HG02571 (cell line): ENCODE measurements at regions not wholly inside any gene's neighbourhood (a gene's known extent, or its start where the extent isn't known, plus 50 kb on each side); places are given as distances from the start of the nearest gene placed in this dataset.

ENCODE experiments used
- ATAC-seq: cut with Tn5 transposase; IDR thresholded peaks from one replicate; pipeline ENCODE4 v1.9.1; 2021; ENCODE audit warnings: mild to moderate bottlenecking, moderate library complexity; ENCODE audit not compliant: unreplicated experiment

DNA sequence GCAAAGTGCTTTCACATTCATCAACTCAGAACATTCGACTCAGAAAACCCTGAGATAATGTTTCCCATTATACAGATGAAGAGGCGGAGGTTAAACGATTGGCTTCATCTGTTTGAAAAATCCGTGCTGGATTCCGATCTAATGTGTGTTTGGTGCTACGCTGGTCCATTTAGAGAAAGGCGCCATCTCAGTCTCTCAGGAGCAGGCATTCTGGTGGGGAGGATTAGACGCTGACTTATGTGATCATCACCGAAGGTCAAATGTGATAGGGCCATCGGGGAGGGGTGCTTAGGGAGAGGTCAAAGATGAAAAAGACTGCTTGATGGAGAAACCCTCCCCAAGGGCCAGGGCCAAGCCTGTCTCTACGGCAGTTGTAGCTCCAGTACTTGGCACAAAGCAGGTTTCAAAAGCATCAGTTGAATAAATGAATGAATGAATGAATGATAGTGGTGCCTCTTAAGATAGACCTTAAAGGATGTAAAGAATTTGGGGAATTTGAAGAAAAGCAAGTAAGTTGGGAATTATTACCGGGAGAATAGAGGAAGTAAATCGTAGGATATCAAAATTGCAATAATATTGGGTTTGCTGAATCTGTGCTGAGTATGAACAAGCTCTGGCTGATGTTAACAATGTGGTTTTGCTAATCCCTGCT lies 160.6 kb upstream of the SHB start:
- no peak for ATAC-seq

DNA sequence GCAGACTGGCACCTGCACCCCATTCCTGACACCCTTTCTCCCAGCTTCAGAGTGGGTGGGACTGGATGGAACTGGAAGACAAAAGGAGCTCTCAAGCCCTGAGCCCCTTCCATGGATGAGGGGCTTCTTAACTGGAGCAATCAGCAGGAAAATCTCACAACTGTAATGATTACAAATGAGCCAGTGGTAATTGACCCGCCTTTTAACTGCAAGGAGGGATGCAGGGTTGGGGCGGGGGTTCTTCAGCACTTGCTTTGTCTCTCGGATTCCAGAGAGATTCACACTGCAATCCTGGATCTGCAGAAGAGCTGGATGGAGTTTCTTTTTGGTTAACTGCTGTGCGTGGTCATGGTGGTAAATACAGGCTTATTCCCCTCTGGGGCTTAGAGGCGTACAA lies 160.1 kb upstream of the SHB start:
- no peak for ATAC-seq

DNA sequence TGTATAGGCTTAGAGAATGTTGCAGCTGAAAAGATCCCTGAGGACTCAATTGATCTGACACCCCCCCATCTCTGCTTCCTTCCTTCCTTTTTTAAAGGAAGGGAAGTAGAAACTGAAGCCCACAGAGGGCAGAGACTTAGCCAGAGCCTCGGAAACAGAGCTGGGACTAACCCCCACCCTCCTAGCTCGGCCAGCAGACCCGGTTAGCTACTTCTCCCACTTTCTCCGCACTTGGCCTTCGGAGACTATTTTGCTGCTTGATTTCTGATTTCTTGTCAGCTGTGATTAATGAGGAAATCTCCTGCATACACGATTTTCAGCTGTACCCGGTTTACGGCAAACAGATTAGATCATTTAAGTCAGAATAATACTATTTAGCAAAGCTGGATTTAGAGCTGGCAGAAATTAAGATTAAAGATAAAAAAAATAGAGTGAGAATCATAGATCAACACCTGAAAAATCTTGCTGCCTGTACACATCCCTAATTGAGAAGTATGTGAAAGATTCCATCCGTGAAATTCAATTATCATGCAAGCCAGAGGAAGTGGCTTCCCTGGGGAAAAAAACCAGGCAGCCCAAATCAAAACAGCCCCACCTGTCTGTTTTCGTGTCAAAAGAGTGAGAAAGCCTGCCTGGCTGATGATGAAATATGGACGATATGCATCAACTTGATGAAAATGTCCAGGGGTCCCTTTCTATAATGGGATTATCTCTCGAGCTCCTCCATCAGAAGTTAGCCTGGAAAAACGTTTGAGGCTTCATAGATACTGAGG lies 159.5 kb upstream of the SHB start:
- ATAC-seq = no peak

DNA sequence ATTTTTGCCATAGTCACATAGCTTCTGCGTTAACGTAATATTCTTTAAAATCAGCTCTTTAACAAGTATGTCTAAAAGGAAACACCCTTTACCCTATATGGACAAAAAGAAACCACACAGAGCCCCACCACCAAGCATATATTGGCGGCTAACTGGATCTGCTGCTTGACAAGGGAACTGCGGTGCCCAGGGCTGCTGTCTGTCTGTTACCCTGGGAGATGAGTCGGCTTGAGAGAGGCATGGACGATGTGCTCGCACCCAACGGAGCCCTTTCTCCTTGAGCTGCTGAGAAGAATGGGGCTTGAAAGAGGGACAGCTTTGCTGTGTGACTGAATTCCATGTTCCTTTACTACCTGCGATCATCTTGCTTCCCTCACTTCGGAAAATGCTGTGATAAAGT lies 158.6 kb upstream of the SHB start:
- ATAC-seq = no peak

DNA sequence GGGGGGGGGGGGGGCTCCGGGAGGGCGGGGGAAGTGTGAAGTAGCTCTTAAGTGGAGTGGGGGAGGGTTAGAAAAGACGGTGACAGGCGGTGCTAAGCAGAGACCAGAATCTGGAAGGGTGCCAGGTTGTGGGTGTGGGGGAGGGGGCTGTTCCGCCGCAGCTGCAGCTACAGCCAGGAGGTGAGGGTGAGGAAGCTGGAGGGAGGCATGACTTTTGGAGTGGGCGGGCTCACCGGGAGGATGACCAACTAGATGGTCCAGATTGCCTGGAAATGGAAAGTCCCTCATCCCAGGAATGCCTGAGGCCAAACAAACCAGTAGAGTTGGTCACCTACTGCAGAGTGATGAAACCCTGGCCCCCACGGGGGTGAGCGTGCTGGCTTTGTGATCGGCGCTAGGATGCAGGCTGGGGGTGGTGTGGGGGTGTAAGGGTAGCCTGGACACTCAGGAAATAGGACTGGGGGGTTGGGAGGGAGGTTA lies 158.1 kb upstream of the SHB start:
- no peak for ATAC-seq

DNA sequence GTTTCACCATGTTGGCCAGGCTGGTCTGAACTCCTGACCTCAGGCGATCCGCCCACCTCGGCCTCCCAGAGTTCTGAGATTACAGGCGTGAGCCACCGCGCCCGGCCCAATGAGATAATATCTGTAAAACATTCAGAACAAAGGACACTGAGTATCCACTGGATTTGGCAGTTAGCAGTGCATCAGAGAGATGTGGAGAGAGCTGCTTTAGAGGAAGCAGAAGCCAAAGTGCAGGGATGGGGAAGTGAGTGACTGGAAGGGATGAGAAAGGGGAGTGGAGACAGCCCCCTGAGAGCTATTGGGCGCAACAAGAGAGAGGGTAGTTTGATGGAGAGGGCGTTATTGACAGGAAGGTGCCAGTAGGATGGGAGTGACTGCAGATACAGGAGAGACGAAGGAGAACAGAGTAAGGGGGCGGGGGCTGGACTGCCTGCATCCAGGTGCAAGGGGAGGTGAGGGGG lies 157.5 kb upstream of the SHB start:
- ATAC-seq = no peak

DNA sequence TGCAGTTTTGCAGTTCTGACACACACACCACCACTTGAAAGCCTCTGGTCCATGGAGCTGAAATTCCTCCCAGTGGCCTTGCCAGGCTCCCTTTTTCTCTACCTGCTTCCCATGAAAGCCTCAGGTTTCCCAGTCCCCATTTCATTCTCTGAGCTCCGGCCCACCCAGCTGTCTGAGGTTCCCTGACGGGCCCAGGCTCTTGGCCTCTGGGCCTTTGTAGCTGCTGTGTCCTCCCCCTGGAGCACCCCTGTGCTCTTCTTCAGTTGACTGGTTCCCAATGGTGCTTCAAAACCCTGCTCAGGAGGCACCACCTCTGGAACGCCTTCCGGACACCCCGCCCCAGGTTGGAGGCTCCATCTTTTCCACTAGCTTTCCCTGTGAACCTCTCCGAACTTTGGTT lies 155.9 kb upstream of the SHB start:
- no peak for ATAC-seq

DNA sequence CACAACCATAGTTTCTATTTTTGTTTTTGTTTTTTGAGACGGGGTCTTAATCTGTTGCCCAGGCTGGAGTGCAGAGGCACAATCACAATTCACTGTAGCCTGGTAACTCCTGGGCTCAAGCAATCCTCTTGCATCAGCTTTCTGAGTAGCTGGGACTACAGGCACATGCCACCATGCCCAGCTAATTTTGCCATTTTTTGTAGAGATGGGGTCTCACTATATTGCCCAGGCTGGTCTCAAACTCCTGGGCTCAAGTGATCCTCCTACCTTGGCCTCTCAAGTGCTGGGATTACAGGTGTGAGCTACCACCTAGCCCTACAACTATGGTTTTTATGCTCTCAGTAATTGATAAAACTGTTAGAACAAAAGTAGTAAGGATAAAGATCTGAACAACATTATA lies 147.5 kb upstream of the SHB start:
- ATAC-seq = no peak

DNA sequence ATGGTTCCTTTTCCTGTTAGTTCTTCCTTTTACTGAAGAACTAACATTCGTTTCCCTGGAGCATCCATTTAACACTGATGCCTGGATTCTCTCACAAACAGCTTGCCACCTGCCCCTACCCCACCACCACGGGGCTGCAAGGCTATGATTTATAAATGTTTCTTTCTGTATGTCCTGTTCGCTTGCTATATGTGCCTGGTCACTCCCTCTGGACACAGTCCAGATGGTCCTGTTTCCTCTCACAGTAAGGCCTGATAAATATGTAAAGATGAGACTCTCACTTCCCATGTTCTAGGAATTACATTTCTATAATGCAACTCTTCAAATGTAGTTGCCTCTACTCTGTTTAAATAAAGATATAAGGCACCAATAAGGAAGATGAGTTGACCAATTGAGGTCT lies 146.4 kb upstream of the SHB start:
- ATAC-seq = no peak

DNA sequence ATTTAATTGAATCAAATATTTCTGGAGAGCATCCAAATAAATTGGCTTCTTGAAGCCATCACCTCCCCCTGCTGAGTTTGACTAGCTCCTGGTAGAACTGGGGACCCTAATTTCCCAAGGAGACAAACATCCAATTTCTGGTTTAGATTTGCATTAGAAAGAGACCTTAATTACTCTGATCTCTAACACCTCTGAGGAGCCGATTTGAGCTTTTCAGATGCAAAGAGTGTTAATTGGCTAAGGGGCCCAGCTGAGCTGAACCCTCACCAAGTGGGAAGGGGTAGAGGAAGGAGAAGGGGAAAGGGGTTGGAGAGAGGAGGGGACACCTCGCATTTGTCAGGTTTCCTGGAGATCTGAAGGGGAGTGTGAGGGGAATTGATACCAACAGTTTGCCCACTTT lies 145.4 kb upstream of the SHB start:
- ATAC-seq = no peak

DNA sequence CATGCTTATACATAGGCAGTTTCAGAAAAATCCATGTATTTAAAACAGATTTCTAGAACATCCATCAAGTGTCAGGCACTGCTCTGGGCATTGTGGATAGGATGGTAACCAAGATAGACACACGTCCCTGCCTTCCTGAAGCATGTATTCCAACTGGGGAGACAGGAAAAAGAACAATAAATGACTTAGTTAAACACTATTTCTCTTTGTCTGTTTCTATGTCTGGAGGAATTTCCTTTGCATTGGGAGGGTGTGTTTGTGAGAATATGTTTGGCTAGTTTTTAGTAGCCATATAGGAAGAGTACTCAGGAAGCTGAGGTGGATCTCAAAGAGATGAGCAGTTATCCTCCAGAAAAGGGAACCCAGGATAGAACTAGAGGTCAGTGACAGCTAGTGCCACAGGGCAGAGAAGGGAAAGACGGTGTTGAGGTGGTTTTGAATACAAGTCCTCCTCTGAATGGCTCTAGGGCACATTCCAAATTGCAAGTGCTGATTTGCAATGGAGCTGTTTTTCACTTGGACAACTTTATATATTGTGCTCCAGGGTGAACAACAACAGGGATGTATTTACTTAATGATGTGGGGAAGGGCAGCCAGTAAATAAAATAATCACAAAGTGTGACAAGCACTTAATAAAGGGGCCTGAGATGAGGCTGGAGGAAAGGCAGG lies 144.7 kb upstream of the SHB start:
- no peak for ATAC-seq

DNA sequence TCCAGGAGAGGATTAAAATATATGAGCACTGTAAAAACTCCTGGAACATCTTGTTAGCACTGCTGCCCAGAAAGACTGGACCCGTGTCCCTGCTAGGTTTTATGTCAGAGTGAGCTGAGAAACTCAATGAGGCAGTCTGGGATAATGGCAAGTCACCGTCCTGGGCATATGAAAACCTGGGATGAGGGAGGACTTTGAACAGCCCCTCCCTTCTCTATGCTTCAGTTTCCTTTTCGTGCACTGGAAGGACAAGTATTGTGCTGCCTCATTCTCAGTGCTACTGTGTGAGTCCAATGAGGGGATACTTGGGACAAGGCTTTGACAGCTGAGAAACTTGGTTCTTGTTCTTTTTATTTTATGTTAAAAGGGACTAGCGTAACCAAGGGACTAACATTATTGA lies 143.0 kb upstream of the SHB start:
- no peak for ATAC-seq

DNA sequence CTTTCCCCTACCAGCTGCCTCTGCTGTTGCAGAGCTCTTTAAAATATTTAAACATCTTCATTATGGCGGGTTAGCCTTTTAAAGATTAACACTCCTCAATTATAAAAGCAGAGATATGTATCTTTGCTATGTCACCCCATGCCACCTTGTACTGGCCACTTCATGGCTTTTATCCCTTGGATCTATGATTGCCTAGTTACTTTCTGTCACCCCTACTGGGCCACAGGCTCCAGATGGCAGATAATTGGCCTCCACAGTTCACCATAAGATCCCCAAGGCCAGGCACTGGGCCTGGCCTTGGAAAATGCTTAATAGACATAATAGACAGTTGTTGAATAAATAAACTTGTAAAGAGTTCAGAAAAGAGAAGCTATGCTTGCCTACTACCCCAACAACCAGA lies 142.0 kb upstream of the SHB start:
- no peak for ATAC-seq

DNA sequence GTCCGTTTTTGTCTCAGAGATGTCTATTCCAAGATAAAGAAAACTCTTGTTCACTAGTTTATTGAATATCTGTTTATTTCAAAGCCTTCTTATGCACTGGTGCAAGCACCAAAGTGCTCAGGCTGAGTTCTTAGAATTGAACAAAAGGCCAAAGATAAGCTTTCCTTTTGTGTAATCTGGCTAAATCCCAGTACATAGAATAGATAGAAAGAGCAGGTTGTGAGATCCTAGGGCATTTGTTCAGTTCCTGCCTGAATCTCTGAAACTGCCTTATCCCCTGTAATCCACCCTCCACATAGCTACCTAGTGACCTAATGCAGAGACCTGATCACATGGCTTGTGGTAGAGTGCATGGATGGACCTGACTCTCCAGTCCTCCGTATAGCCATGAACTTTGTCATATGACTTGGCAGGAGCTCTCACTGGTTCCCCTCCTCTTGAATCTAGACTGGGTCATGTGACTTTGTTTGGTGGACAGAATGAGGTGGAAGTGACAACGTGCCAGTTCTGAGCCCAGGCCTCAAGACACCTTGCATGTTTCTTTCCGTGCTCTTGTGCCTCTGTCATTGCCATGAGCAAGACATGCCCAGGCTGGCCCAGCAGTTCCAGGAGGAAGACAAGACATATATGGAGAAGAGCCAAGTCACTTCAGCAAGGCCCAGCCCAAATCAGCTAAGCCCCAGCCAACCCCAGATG lies 139.3 kb upstream of the SHB start:
- no peak for ATAC-seq

DNA sequence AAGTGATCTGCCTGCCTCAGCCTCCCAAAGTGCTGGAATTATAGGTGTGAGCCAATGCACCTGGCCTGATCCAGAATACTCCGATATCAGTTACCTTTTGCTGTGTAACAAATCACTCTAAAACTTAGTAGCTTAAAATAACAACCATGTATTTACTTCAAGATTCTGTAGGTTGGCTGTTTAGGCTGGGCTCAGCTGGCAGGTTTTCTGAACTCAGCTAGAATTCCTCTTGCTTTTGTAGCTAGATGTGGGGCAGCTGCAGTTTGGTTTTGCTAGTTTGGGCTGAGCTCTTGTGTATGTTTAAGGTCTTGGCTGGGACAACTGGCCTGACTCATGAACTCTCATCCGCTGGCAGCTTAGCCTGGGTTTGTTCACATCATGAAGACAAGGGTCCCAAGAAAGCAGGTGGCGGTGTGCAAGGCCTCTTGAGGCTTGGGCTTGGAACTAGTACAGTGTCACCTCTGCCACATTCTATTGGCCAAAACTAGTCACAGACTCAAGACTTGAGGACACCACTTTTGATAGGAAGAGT lies 138.3 kb upstream of the SHB start:
- no peak for ATAC-seq

DNA sequence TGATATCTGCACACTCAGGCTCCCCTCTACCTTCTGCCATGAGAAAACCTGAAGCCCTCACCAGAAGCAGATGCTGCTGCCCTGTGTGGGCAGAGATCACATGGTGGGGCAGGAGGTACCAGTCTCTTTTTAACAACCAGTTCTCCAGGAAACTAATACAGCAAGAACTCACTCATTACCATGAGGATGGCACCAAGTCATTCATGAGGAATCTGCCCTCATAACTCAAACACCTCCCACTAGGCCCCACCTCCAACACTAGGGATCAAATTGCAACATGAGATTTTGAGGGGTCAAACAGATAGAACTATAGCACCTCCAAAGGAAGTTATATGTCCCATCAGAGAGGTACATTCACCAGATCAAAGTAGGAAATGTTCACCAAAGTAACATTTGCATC lies 136.3 kb upstream of the SHB start:
- no peak for ATAC-seq

DNA sequence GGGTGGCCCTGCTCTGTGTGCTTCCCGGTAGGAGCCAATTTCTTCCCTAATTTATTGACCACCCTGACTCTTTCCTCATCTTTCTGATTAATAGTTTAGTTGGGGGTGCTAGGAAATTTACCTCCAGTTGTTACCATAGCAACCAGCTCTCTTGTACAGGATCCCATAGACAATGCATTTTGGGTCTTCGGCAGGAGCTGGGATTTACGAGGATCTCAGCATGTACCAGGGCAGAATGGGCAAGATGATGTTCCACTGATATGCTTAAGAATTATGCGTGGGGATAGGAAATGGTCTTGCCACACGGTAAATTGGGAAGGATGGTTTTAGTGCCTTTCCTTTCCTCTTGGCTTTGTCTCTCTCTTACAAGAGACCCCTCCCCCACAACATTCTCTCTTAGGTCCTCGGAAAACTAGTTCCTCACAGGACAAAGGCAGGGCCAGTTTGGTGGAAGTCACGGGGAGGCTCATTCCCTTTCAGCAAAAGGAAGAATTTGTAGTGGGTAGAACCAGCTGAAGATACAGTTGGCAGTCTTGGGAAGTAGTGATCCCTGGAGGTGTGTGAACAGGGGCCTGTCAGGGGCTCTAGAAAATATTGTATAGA lies 133.4 kb upstream of the SHB start:
- ATAC-seq = no peak

DNA sequence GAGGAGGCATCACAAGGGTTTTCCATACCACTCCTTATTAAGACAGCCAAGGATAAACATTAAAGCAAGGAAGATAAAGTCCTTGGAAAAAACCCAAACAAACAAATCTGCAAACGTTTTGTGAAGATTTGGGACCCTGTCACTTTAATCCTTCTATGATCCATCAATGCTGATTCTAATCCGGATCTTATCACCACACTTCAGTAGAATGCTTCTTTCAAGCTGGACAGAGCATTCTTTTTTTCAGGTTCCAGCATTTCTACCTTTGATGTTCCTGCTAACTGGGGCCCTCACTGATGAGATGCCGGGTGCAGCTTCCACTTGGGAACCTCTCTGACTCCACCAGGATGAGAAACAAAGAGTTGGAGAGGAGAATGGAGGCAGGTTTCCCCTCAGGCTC lies 132.8 kb upstream of the SHB start:
- no peak for ATAC-seq

DNA sequence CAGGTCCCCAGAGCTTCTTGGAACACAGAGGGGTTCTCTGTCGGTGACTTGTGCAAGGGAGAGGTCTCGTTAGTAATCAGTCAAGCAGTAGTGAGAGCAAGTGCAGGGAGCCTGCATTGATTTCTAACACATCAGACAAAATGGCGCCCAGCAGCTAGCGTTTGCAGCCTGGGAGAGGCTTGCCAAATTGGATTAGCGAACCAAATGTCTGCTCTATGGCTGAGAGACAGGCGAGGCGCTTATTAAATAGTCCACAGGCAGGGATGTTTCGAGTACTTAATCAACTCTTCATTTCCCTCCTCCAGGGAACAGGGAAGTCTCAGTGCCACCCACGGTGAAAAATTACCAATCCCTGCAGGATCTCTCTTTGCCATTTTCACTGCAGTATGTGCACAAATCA lies 131.4 kb upstream of the SHB start:
- ATAC-seq = no peak

DNA sequence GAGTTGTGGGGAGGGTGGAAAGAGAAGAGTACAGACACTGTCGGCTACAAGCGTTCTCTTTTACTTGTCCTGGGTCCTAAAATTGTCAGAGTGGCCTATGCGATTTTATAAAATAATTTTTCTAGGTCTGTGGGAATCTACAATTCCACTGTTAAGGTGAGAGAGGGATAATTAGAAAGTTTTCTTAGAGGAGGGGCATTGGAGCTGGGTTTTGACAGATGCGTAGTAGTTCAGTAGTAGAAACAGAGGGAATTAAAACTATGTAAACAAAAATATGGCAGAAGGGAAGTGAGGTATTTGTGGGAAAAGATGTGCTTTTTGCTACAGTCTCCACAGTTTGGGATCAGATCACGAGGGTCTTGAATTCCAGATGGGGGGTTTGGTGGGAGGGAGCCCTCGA lies 129.1 kb upstream of the SHB start:
- ATAC-seq = no peak

DNA sequence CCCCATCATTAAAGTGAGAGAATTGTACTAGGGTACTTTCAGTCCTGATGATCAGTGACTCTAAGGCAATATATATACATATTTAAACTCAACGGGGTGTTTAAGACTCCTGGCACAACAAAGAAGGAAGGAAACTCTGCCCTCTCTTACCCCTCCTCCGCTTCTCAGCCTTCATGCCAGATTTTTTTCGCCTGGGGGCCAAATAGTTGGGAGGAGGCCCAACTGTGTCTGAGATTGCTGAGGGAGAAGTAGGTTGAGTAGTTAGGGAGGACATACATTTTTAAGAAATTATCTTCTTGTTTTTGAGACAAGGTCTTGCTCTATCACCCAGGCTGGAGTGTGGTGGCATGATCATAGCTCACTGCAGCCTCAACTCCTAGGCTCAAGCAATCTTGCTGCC lies 127.7 kb upstream of the SHB start:
- no peak for ATAC-seq
